GM23338 (cell line): ENCODE measurements at regions not wholly inside any gene's neighbourhood (a gene's known extent, or its start where the extent isn't known, plus 50 kb on each side); places are given as distances from the start of the nearest gene placed in this dataset.

Experiments
- ATAC-seq: fragments of 200-7000 bp; cut with Tn5 transposase; 3 replicates; pipeline ENCODE4 v1.9.1; 2020
- DNase-seq: peaks from one replicate; pipeline ENCODE4 v3.0.0-alpha.2; 2015; ENCODE audit warnings: low spot score
- H2AFZ ChIP-seq: fragments of 200-600 bp; sonication (generic); 2 replicates; pipeline ENCODE4 v1.8.0; 2016; ENCODE audit warnings: antibody characterized with exemption, mild to moderate bottlenecking, moderate library complexity
- H3F3A ChIP-seq: fragments of 200-600 bp; sonication (generic); replicated peaks from 2 replicates; pipeline ENCODE4 v1.8.0; 2017; ENCODE audit warnings: antibody characterized with exemption, mixed run types, low read depth
- H3K27ac ChIP-seq: fragments of 200-600 bp; sonication (generic); 2 replicates; pipeline ENCODE4 v1.6.1; 2016; ENCODE audit warnings: low read depth
- H3K27me3 ChIP-seq: fragments of 200-600 bp; sonication (generic); 2 replicates; pipeline ENCODE4 v1.8.0; 2016; ENCODE audit warnings: mild to moderate bottlenecking, mixed run types, moderate library complexity; ENCODE audit not compliant: insufficient read depth
- H3K36me3 ChIP-seq: fragments of 200-600 bp; sonication (generic); 2 replicates; pipeline ENCODE4 v1.8.0; 2016; ENCODE audit warnings: mild to moderate bottlenecking; ENCODE audit not compliant: insufficient read depth
- H3K4me1 ChIP-seq: fragments of 200-600 bp; sonication (generic); 2 replicates; pipeline ENCODE4 v1.8.0; 2016; ENCODE audit warnings: mild to moderate bottlenecking, moderate library complexity; ENCODE audit not compliant: insufficient read depth
- H3K4me2 ChIP-seq: fragments of 200-600 bp; sonication (generic); 2 replicates; pipeline ENCODE4 v1.7.1; 2017; ENCODE audit warnings: mixed run types
- H3K4me3 ChIP-seq: fragments of 200-600 bp; sonication (generic); 2 replicates; pipeline ENCODE4 v1.6.1; 2016; ENCODE audit warnings: mixed run types
- H3K79me2 ChIP-seq: fragments of 200-600 bp; sonication (generic); replicated peaks from 2 replicates; pipeline ENCODE4 v1.8.0; 2017; ENCODE audit warnings: mild to moderate bottlenecking; ENCODE audit not compliant: insufficient read depth
- H3K9me2 ChIP-seq: fragments of 200-600 bp; sonication (generic); 2 replicates; pipeline ENCODE4 v1.8.0; 2017; ENCODE audit not compliant: insufficient read depth
- H4K20me1 ChIP-seq: fragments of 200-600 bp; sonication (generic); replicated peaks from 2 replicates; pipeline ENCODE4 v1.8.0; 2017; ENCODE audit warnings: mild to moderate bottlenecking; ENCODE audit not compliant: insufficient read depth
- H3K27ac Mint-ChIP-seq: 2 replicates; pipeline ENCODE4 v1.8.0; 2020; ENCODE audit warnings: inconsistent platforms, mild to moderate bottlenecking, moderate library complexity, mixed read lengths
- H3K27me3 Mint-ChIP-seq: 3 replicates; pipeline ENCODE4 v1.8.0; 2022; ENCODE audit warnings: low read depth, mild to moderate bottlenecking, moderate library complexity, mixed read lengths, inconsistent platforms; ENCODE audit not compliant: insufficient read depth, poor library complexity
- H3K36me3 Mint-ChIP-seq: 3 replicates; pipeline ENCODE4 v1.8.0; 2021; ENCODE audit warnings: low read depth, mild to moderate bottlenecking, inconsistent platforms, moderate library complexity, mixed read lengths
- H3K4me1 Mint-ChIP-seq: 3 replicates; pipeline ENCODE4 v1.8.0; 2020; ENCODE audit warnings: mild to moderate bottlenecking, inconsistent platforms, mixed read lengths
- H3K4me3 Mint-ChIP-seq: 3 replicates; pipeline ENCODE4 v1.8.0; 2021; ENCODE audit warnings: moderate library complexity, mild to moderate bottlenecking, inconsistent platforms, mixed read lengths
- H3K9me3 Mint-ChIP-seq: 3 replicates; pipeline ENCODE4 v1.8.0; 2020; ENCODE audit warnings: moderate library complexity, mild to moderate bottlenecking, inconsistent platforms, mixed read lengths
- CREB1 ChIP-seq: fragments of 250-450 bp; sonication (Bioruptor Pico); IDR thresholded peaks from 2 replicates; pipeline ENCODE4 v1.5.0; 2020; ENCODE audit warnings: low read depth, mild to moderate bottlenecking, moderate library complexity
- CTCF ChIP-seq, 2 experiments: fragments of 200-600 bp in 1 of 2; sonication (generic) in 1 of 2; conservative IDR thresholded peaks; 2 replicates each; pipeline versions ENCODE4 v1.5.1 to v1.6.1; 2016 to 2017; ENCODE audit warnings: antibody characterized with exemption in 2 of 2, low read depth in 2 of 2, mild to moderate bottlenecking in 2 of 2, moderate library complexity in 1 of 2
- EZH2 ChIP-seq: fragments of 200-600 bp; sonication (generic); IDR thresholded peaks from one replicate; pipeline ENCODE4 v1.8.0; 2017; ENCODE audit warnings: antibody characterized with exemption, mild to moderate bottlenecking, low read depth; ENCODE audit not compliant: unreplicated experiment
- EZH2phosphoT487 ChIP-seq: fragments of 200-600 bp; sonication (generic); IDR thresholded peaks from one replicate; pipeline ENCODE4 v1.8.1; 2018; ENCODE audit warnings: antibody characterized with exemption; ENCODE audit not compliant: unreplicated experiment
- JUNB ChIP-seq: IDR thresholded peaks from one replicate; pipeline ENCODE4 v1.6.1; 2016; ENCODE audit warnings: antibody characterized with exemption; ENCODE audit not compliant: unreplicated experiment
- NANOG ChIP-seq: IDR thresholded peaks from 2 replicates; pipeline ENCODE4 v1.6.1; 2016; ENCODE audit warnings: antibody characterized with exemption, borderline replicate concordance
- POLR2AphosphoS5 ChIP-seq: IDR thresholded peaks from 2 replicates; pipeline ENCODE4 v1.6.1; 2016; ENCODE audit warnings: antibody characterized with exemption, low read depth
- REST ChIP-seq: IDR thresholded peaks from one replicate; pipeline ENCODE4 v1.6.1; 2018; ENCODE audit warnings: antibody characterized with exemption; ENCODE audit not compliant: unreplicated experiment
- STAT1 ChIP-seq: IDR thresholded peaks from one replicate; pipeline ENCODE4 v1.6.1; 2016; ENCODE audit warnings: antibody characterized with exemption; ENCODE audit not compliant: unreplicated experiment
- ZNF114 ChIP-seq: fragments of 250-450 bp; sonication (Bioruptor Pico); IDR thresholded peaks from 2 replicates; pipeline ENCODE4 v1.5.0; 2020; ENCODE audit warnings: mild to moderate bottlenecking, moderate library complexity
- ZNF331 ChIP-seq: fragments of 250-450 bp; sonication (Bioruptor Pico); IDR thresholded peaks from 2 replicates; pipeline ENCODE4 v1.5.0; 2020; ENCODE audit warnings: low read depth, mild to moderate bottlenecking, moderate library complexity
- ZNF462 ChIP-seq: fragments of 250-450 bp; sonication (Bioruptor Pico); IDR thresholded peaks from 2 replicates; pipeline ENCODE4 v1.5.0; 2020; ENCODE audit warnings: mild to moderate bottlenecking, moderate library complexity
- TF ChIP-seq, protein P1 (sequence below): IDR thresholded peaks from 2 replicates; pipeline ENCODE4 v1.6.1; 2016; ENCODE audit warnings: antibody characterized with exemption

DNA sequence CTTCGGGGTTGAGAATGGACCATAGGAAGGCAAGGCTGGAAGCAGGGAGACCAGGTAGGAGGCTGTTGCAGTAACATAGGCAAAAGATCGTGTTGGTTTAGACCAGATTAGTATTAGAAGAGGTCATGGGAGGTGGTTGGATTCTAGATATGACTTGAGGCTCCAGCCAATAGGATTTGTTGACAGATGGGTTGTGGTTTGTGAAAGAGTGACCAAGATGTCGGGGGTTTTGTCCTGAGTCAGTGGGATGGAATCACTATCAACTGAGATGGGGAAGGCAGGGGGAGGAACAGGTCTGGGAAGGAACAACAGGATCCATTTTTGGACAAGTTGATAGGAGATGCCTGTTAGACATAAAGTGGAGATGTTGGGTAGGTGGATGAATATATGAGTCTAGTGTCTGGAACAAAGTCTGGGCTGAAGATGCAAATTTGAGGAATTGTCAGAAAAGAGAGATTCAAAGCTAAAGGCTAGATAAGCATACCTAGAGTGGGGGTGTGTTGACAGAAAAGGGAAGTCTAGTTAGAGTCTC, 95.5 kb upstream of the NPHP3 start:
- Mint-ChIP-seq H3K27ac (no peak overlapping the region), H3K4me1 (no peaks in the 10 kb centered on the region), H3K9me3 (no peaks in the 10 kb centered on the region), H3K36me3 (no peaks in the 10 kb centered on the region), H3K4me3 (no peak overlapping the region), H3K27me3 (peaks cover 2% of the 10 kb centered on the region)
- H3K36me3 ChIP-seq: no peaks in the 10 kb centered on the region
- no peaks in the 10 kb centered on the region for H3K27me3 ChIP-seq
- DNase-seq: no peak
- no peaks in the 10 kb centered on the region for H3K79me2 ChIP-seq
- no peak overlapping the region for H3K4me3 ChIP-seq
- H3K4me1 ChIP-seq: no peaks in the 10 kb centered on the region
- ATAC-seq: no peak
- no peak overlapping the region for H3K27ac ChIP-seq
- H3K9me2 ChIP-seq: peaks cover 17% of the 10 kb centered on the region
- no peaks in the 10 kb centered on the region for H4K20me1 ChIP-seq
- no peak for TF ChIP-seq EZH2
- no peak for TF ChIP-seq NANOG
- TF ChIP-seq ZNF462 (CRISPR knock-in tag): no peak
- TF ChIP-seq CREB1 (CRISPR knock-in tag): no peak
- no peak for TF ChIP-seq ZNF331
- no peak for TF ChIP-seq REST
- no peak for TF ChIP-seq STAT1
- TF ChIP-seq POLR2AphosphoS5: no peak
- no peak for TF ChIP-seq CTCF (conservative IDR thresholded peaks at IDR 0.05; ENCODE audit: low read depth in 2 of 2)
- no peak for TF ChIP-seq EZH2phosphoT487
- TF ChIP-seq, protein P1, sequence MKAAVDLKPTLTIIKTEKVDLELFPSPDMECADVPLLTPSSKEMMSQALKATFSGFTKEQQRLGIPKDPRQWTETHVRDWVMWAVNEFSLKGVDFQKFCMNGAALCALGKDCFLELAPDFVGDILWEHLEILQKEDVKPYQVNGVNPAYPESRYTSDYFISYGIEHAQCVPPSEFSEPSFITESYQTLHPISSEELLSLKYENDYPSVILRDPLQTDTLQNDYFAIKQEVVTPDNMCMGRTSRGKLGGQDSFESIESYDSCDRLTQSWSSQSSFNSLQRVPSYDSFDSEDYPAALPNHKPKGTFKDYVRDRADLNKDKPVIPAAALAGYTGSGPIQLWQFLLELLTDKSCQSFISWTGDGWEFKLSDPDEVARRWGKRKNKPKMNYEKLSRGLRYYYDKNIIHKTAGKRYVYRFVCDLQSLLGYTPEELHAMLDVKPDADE: no peak
- no peak for TF ChIP-seq ZNF114 (CRISPR knock-in tag)
- TF ChIP-seq JUNB: no peak
- H3F3A ChIP-seq: no peaks in the 10 kb centered on the region
- no peak overlapping the region for H2AFZ ChIP-seq
- no peak overlapping the region for H3K4me2 ChIP-seq
